ENCODE measurements at regions not wholly inside any gene's neighbourhood (a gene's known extent, or its start where the extent isn't known, plus 50 kb on each side); places are given as distances from the start of the nearest gene placed in this dataset.
A peak's percentile ranks its signal among the peaks of the same experiment; 100 is the strongest.

DNA sequence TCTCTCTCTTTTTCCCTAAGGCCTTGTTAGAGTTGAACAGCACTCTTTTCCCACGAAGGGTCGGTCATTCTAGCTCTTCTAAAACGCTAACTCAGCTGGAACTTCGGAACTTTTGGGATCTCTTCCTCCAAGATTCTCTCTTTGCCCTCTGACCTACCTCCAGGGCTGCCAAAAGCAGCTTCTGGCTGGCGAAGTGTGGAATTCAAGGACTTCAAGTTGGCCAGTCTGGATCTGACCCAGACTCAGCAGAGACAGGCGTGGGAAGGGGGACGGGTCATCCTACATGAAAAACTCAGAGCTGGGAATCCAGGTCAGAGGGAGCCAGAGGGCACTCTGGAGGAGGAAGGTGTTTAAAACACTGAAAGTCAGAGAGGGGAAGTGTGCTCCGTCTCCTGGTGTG, 305.5 kb upstream of the HDAC4 start:
- TF ChIP-seq POLR2AphosphoS5 (IDR thresholded peaks at IDR 0.05) (no peak), EP300 (IDR thresholded peaks at IDR 0.05) (no peak), POLR2A (IDR thresholded peaks at IDR 0.05) (no peak)
- TF ChIP-seq, protein P1, sequence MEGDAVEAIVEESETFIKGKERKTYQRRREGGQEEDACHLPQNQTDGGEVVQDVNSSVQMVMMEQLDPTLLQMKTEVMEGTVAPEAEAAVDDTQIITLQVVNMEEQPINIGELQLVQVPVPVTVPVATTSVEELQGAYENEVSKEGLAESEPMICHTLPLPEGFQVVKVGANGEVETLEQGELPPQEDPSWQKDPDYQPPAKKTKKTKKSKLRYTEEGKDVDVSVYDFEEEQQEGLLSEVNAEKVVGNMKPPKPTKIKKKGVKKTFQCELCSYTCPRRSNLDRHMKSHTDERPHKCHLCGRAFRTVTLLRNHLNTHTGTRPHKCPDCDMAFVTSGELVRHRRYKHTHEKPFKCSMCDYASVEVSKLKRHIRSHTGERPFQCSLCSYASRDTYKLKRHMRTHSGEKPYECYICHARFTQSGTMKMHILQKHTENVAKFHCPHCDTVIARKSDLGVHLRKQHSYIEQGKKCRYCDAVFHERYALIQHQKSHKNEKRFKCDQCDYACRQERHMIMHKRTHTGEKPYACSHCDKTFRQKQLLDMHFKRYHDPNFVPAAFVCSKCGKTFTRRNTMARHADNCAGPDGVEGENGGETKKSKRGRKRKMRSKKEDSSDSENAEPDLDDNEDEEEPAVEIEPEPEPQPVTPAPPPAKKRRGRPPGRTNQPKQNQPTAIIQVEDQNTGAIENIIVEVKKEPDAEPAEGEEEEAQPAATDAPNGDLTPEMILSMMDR (IDR thresholded peaks at IDR 0.05) = no peak
- no peak overlapping the region for H3K4me3 ChIP-seq
- WGBS = 20% methylated on average over 8 of the region's 8 CpGs
- no peaks in the 10 kb centered on the region for H3K4me1 ChIP-seq
- H3K27me3 ChIP-seq = no peaks in the 10 kb centered on the region
- DNase-seq (ENCODE audit: low spot score in 2 of 2) = peak in 1 of 2 donors; percentile 55
- no peaks in the 10 kb centered on the region for H3K36me3 ChIP-seq
- no peak overlapping the region for H3K27ac ChIP-seq
- H3K9me3 ChIP-seq = no peaks in the 10 kb centered on the region

DNA sequence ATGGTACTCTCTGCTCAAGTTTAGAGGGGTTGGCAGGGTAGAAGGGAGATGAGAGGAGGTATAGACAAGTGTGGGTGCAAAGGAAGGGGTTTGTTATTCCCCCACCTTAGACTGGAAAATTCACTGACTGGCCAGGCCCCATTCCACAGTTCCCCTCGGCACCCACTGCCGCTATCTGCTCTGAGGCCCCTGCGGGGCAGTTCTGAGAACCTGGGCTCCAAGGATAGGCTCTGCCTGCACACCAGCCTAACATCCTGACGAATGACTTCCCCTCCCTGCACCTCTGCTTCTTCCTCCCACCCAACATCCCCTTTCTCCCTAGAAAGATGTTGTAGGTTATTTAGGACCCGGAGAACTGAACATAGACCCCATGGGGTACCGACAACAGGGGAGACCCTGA, 303.9 kb upstream of the HDAC4 start:
- no peak for TF ChIP-seq EP300 (IDR thresholded peaks at IDR 0.05)
- no peak for TF ChIP-seq POLR2AphosphoS5 (IDR thresholded peaks at IDR 0.05)
- no peak for TF ChIP-seq POLR2A (IDR thresholded peaks at IDR 0.05)
- TF ChIP-seq, protein P1 (IDR thresholded peaks at IDR 0.05) = no peak

DNA sequence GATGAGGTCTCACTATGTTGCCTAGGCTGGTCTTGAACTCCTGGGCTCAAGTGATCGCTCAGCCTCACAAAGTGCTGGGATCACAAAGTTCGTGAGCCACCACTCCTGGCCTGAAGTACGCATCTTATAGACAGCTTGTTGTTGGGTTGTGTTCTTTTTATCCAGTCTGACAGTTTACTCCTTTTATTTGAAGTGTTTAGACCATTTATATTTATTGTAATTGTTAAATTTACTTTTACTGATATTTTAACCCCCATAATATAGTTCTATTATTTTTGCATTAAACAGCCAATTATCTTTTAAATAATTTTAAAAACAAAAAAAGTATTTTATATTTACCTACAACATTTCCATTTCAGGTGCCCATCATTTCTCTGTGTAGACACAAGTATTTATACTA, 303.0 kb upstream of the HDAC4 start:
- no peaks in the 10 kb centered on the region for H3K27me3 ChIP-seq
- H3K9me3 ChIP-seq = no peaks in the 10 kb centered on the region
- H3K4me3 ChIP-seq = no peak overlapping the region
- H3K27ac ChIP-seq = no peak overlapping the region
- no peaks in the 10 kb centered on the region for H3K36me3 ChIP-seq
- 97% methylated on average over 3 of the region's 3 CpGs for WGBS
- no peak for TF ChIP-seq EP300 (IDR thresholded peaks at IDR 0.05)
- H3K4me1 ChIP-seq = no peaks in the 10 kb centered on the region
- no peak for DNase-seq (ENCODE audit: low spot score in 2 of 2)

More for the DNA sequence above, 303.9 kb upstream of the HDAC4 start:
- H3K27me3 ChIP-seq = no peaks in the 10 kb centered on the region
- H3K4me3 ChIP-seq = no peak overlapping the region
- H3K27ac ChIP-seq = no peak overlapping the region
- no peak for DNase-seq (ENCODE audit: low spot score in 2 of 2)
- H3K9me3 ChIP-seq = no peaks in the 10 kb centered on the region
- H3K4me1 ChIP-seq = no peaks in the 10 kb centered on the region
- H3K36me3 ChIP-seq = no peaks in the 10 kb centered on the region
- WGBS = 95% methylated on average over 6 of the region's 6 CpGs

DNA sequence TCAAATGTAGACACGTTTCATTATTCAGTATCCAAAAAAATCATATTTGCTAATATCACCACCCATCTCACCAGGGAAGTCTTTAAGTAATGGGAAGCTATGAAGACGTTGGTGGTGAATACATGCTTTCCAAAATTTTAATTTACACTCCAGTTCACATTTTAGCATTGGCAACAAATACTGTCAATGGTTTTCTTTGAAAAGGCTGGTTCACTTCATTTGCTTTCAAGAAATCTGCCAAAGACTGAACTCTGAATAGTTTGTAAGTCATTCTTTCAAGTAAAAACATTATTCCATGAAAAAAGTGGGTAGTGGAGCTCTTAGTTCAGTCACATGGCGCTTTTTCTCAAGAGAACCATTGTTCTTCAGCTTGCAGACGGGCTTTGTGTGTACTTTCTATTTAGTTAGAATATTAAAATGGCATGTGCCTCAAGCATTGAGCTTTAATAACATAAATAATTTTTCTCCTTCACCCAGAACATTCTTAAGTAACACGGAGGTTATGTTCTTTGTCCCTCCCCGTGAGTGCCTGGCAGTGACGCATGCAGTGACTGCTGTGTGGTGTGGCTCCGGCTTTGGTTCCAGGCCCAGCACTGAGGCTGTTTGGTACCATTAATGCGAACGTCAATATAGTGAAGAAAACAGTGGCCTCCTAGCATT, 300.0 kb upstream of the HDAC4 start:
- Histone ChIP-seq H3K27me3 (no peaks in the 10 kb centered on the region), H3K36me3 (no peaks in the 10 kb centered on the region), H3K9me3 (no peaks in the 10 kb centered on the region), H3K4me1 (no peaks in the 10 kb centered on the region), H3K27ac (no peak overlapping the region), H3K4me3 (no peak overlapping the region)
- TF ChIP-seq, protein P1 (IDR thresholded peaks at IDR 0.05) = no peak
- TF ChIP-seq EP300 (IDR thresholded peaks at IDR 0.05) = no peak
- no peak for TF ChIP-seq POLR2A (IDR thresholded peaks at IDR 0.05)
- TF ChIP-seq POLR2AphosphoS5 (IDR thresholded peaks at IDR 0.05) = no peak
- DNase-seq (ENCODE audit: low spot score in 2 of 2) = peak in 1 of 2 donors; percentile 75
- 77% methylated on average over 10 of the region's 10 CpGs for WGBS

DNA sequence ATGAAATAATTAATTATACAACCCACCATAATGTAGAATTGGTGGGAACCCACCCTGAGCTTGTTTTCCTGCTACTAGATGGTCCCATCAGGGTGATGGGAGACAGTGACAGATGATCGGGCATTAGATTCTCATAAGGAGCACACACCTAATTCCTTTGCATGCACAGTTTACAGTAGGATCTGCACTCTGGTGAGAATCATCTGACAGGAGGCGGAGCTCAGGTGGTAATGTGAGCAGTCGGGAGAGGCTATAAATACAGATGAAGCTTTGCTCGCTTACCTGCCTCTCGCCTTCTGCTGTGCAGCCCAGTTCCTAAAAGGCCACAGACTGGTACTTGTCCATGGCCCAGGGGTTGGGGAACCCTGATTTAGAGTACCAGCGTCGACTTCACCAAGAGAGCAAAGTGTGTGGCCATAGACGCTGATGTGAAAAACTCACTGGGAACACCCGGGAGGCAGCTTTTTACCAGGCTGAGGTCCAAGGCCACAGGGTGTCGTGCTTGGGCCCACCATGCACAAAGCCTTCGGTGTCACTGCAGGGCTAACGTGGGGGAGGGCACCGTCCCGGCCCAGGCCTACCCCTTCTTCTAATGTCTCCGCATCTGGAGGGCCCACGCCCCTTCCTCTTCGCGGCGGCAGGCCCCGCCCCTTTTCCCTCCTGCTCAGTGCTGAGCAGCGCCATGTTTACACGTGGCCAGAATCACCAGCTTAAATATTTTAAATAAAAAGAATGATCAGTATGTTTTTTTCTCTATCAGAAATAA, 296.8 kb upstream of the HDAC4 start:
- TF ChIP-seq, protein P1 (IDR thresholded peaks at IDR 0.05) = no peak
- TF ChIP-seq POLR2AphosphoS5 (IDR thresholded peaks at IDR 0.05) (no peak), POLR2A (IDR thresholded peaks at IDR 0.05) (no peak), EP300 (IDR thresholded peaks at IDR 0.05) (no peak)
- no peaks in the 10 kb centered on the region for H3K27me3 ChIP-seq
- no peaks in the 10 kb centered on the region for H3K36me3 ChIP-seq
- H3K4me1 ChIP-seq = no peaks in the 10 kb centered on the region
- no peaks in the 10 kb centered on the region for H3K9me3 ChIP-seq
- peak in 1 of 2 donors; percentile 47 for DNase-seq (ENCODE audit: low spot score in 2 of 2)
- 76% methylated on average over 22 of the region's 22 CpGs for WGBS
- no peak overlapping the region for H3K27ac ChIP-seq
- no peak overlapping the region for H3K4me3 ChIP-seq

Measured in suprapubic skin (tissue), 4 donors.